Panc1 (cell line): ENCODE measurements at regions not wholly inside any gene's neighbourhood (a gene's known extent, or its start where the extent isn't known, plus 50 kb on each side); places are given as distances from the start of the nearest gene placed in this dataset.

Source experiments
- ATAC-seq: fragments of 200-7000 bp; cut with Tn5 transposase; 2 replicates; pipeline ENCODE4 v1.9.1; 2020; ENCODE audit warnings: mild to moderate bottlenecking, moderate library complexity
- BruUV-seq: library from RNA; stranded (reverse); fragments of 400-500 nt; replicated peaks from 2 replicates; lab custom pipeline; 2021; lab: Mats Ljungman, UMichigan
- CTCF ChIA-PET: fragments of 300-600 bp; sonication (Branson Sonifier 250); formaldehyde crosslinking; loops from one replicate; lab custom pipeline; 2022; ENCODE audit warnings: antibody characterized with exemption; lab: Charles Lee
- POLR2A ChIA-PET: fragments of 300-600 bp; sonication (Branson Sonifier 250); formaldehyde crosslinking; loops from one replicate; lab custom pipeline; 2022; ENCODE audit warnings: antibody characterized with exemption; lab: Charles Lee
- DNase-seq: peaks from one replicate; pipeline ENCODE4 v3.0.0-alpha.2; 2010; ENCODE audit warnings: low read depth, low spot score
- H3K27ac ChIP-seq: 2 replicates; pipeline ENCODE4 v1.5.1; 2011; ENCODE audit warnings: mild to moderate bottlenecking, low read length, inconsistent platforms
- H3K27me3 ChIP-seq: fragments of 200-500 bp; sonication (Bioruptor generic); 2 replicates; pipeline ENCODE4 v1.6.0; 2014; ENCODE audit warnings: low read length, inconsistent platforms; ENCODE audit not compliant: control insufficient read depth, insufficient read depth
- H3K36me3 ChIP-seq: fragments of 200-500 bp; sonication (Bioruptor generic); 2 replicates; pipeline ENCODE4 v1.5.1; 2014; ENCODE audit warnings: inconsistent platforms, mild to moderate bottlenecking, low read length, moderate library complexity; ENCODE audit not compliant: control insufficient read depth, insufficient read depth
- H3K4me1 ChIP-seq: 2 replicates; pipeline ENCODE4 v1.5.1; 2011; ENCODE audit warnings: inconsistent platforms, mild to moderate bottlenecking, low read length, moderate library complexity; ENCODE audit not compliant: control insufficient read depth, insufficient read depth
- H3K4me3 ChIP-seq, 2 experiments: 2 replicates each; pipeline ENCODE4 v1.5.1; 2011 to 2012; ENCODE audit warnings: low read depth in 2 of 2, low read length in 2 of 2, mild to moderate bottlenecking in 2 of 2, inconsistent platforms in 1 of 2, moderate library complexity in 1 of 2
- H3K9me3 ChIP-seq: fragments of 200-500 bp; sonication (Bioruptor generic); 2 replicates; pipeline ENCODE4 v1.5.1; 2014; ENCODE audit warnings: low read depth, mild to moderate bottlenecking, inconsistent platforms, low read length, moderate library complexity; ENCODE audit not compliant: control insufficient read depth, insufficient read depth
- CTCF ChIP-seq: fragments of 450-650 bp; IDR thresholded peaks from 2 replicates; pipeline ENCODE4 v1.5.1; 2017; ENCODE audit warnings: mild to moderate bottlenecking
- POLR2AphosphoS5 ChIP-seq: IDR thresholded peaks from 2 replicates; pipeline ENCODE4 v1.6.1; 2012; ENCODE audit warnings: mild to moderate bottlenecking, low read depth, low read length, moderate library complexity
- REST ChIP-seq, 2 experiments: IDR thresholded peaks; 2 replicates each; pipeline ENCODE4 v1.6.1; 2011 to 2012; ENCODE audit warnings: low read depth in 2 of 2, control low read depth in 1 of 2, low read length in 1 of 2, mild to moderate bottlenecking in 1 of 2, moderate library complexity in 1 of 2; ENCODE audit not compliant: insufficient read depth in 1 of 2
- SIN3A ChIP-seq: IDR thresholded peaks from 2 replicates; pipeline ENCODE4 v1.6.1; 2012; ENCODE audit warnings: low read depth, mild to moderate bottlenecking, low read length, moderate library complexity, borderline replicate concordance; ENCODE audit not compliant: insufficient read depth
- TCF7L2 ChIP-seq: IDR thresholded peaks from 2 replicates; pipeline ENCODE4 v1.6.1; 2011; ENCODE audit warnings: mild to moderate bottlenecking, low read depth, low read length, inconsistent platforms
- in situ Hi-C: cut with HindIII; loops from 2 replicates; pipeline ENCODE4 v1.10.0; 2016; ENCODE audit warnings: low sequenced_read_pairs, low pct_unique_long_range_greater_than_20kb
- intact Hi-C: fragments of 100-400 bp; cut with micrococcal nuclease; formaldehyde crosslinking; loops from one replicate; pipeline ENCODE4 v1.10.0; 2022; ENCODE audit not compliant: unreplicated experiment

GRCh38 chr14:80087411-80087810 is 123.9 kb downstream of the DIO2 start:
- ATAC-seq (no peak), DNase-seq (no peak)
- in situ Hi-C loops = no loop called here
- BruUV-seq = no TSS peak
- H3K9me3 ChIP-seq = no peaks in the 10 kb centered on the region
- intact Hi-C loops = no loop called here
- no peaks in the 10 kb centered on the region for H3K27me3 ChIP-seq
- ChIA-PET POLR2A (no interaction called here), CTCF (no interaction called here)
- no peaks in the 10 kb centered on the region for H3K4me1 ChIP-seq
- H3K36me3 ChIP-seq = no peaks in the 10 kb centered on the region
- TF ChIP-seq TCF7L2 (no peak), POLR2AphosphoS5 (no peak)
- no peak overlapping the region for H3K4me3 ChIP-seq
- H3K27ac ChIP-seq = no peak overlapping the region

- TF ChIP-seq POLR2AphosphoS5 = no peak
- no peak for TF ChIP-seq TCF7L2
- TF ChIP-seq CTCF = no peak
- no peak for TF ChIP-seq REST (IDR thresholded peaks at IDR 0.05; ENCODE audit: insufficient read depth in 1 of 2, low read depth in 2 of 2, low read length in 1 of 2)
- no peak for TF ChIP-seq SIN3A
- no TSS peak for BruUV-seq
- ChIA-PET POLR2A (no interaction called here), CTCF (no interaction called here)
- Histone ChIP-seq H3K4me3 (no peak overlapping the region), H3K4me1 (no peaks in the 10 kb centered on the region), H3K36me3 (no peaks in the 10 kb centered on the region), H3K27ac (no peak overlapping the region), H3K27me3 (no peaks in the 10 kb centered on the region), H3K9me3 (no peaks in the 10 kb centered on the region)
- ATAC-seq (no peak), DNase-seq (no peak)
- intact Hi-C loops (no loop called here), in situ Hi-C loops (no loop called here)
Observed at GRCh38 chr14:80084196-80084595, 127.1 kb downstream of the DIO2 start.

GRCh38 chr14:80080601-80081000 is 130.7 kb downstream of the DIO2 start:
- no peak for DNase-seq
- no peak for ATAC-seq
- CTCF ChIA-PET = no interaction called here
- TF ChIP-seq POLR2AphosphoS5 (no peak), REST (IDR thresholded peaks at IDR 0.05; ENCODE audit: insufficient read depth in 1 of 2, low read depth in 2 of 2, low read length in 1 of 2) (no peak), CTCF (no peak), TCF7L2 (no peak), SIN3A (no peak)
- Histone ChIP-seq H3K4me1 (no peaks in the 10 kb centered on the region), H3K27me3 (no peaks in the 10 kb centered on the region), H3K4me3 (no peak overlapping the region), H3K36me3 (no peaks in the 10 kb centered on the region), H3K9me3 (no peaks in the 10 kb centered on the region), H3K27ac (no peak overlapping the region)
- in situ Hi-C loops = no loop called here
- BruUV-seq = no TSS peak
- POLR2A ChIA-PET = no interaction called here
- intact Hi-C loops = no loop called here
